SU-DHL-6 (cell line): ENCODE measurements at regions not wholly inside any gene's neighbourhood (a gene's known extent, or its start where the extent isn't known, plus 50 kb on each side); places are given as distances from the start of the nearest gene placed in this dataset.

ENCODE experiments used
- EZH2phosphoT487 ChIP-seq: fragments of 200-600 bp; sonication (generic), shearing (Covaris generic); conservative IDR thresholded peaks from 2 replicates; pipeline ENCODE4 v1.6.1; 2018; ENCODE audit warnings: mild to moderate bottlenecking, antibody characterized with exemption, low read length, moderate library complexity, mixed read lengths
- TF ChIP-seq, protein P1 (sequence below): fragments of 200-600 bp; sonication (generic); IDR thresholded peaks from one replicate; pipeline ENCODE4 v1.5.1; 2017; ENCODE audit warnings: antibody characterized with exemption, mild to moderate bottlenecking, low read length, moderate library complexity; ENCODE audit not compliant: insufficient read depth, poor library complexity, severe bottlenecking

DNA sequence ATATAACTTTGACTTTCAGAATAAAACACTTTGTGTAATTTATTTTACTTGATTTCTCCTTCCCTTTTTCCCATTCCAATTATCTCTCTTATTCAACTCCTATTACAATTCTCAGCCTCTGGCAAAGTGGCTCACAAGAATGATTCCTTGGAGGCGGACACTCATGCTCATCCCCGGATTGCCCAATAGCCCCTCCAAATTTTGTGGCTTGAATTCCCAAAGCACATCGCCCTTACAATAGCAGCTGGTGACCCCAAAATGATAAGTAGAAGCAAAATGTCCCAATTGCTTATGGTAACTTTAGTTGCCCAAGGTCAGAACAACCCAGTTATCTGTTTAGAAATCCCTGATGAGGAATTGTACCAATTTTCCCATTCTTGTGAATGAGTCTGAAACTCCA is 1523.5 kb upstream of the PRR20A start:
- TF ChIP-seq, protein P1, sequence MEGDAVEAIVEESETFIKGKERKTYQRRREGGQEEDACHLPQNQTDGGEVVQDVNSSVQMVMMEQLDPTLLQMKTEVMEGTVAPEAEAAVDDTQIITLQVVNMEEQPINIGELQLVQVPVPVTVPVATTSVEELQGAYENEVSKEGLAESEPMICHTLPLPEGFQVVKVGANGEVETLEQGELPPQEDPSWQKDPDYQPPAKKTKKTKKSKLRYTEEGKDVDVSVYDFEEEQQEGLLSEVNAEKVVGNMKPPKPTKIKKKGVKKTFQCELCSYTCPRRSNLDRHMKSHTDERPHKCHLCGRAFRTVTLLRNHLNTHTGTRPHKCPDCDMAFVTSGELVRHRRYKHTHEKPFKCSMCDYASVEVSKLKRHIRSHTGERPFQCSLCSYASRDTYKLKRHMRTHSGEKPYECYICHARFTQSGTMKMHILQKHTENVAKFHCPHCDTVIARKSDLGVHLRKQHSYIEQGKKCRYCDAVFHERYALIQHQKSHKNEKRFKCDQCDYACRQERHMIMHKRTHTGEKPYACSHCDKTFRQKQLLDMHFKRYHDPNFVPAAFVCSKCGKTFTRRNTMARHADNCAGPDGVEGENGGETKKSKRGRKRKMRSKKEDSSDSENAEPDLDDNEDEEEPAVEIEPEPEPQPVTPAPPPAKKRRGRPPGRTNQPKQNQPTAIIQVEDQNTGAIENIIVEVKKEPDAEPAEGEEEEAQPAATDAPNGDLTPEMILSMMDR, result no peak
- TF ChIP-seq EZH2phosphoT487, result no peak
